Activated naive CD4-positive, alpha-beta T cell treated with anti-CD3 and anti-CD28 coated beads for 36 hours (primary cell): ENCODE measurements at regions not wholly inside any gene's neighbourhood (a gene's known extent, or its start where the extent isn't known, plus 50 kb on each side); places are given as distances from the start of the nearest gene placed in this dataset.

Experiments used
- CTCF ChIA-PET: fragments of 350-600 bp; sonication (Branson Sonifier 250); formaldehyde crosslinking; loops from one replicate; lab custom pipeline; 2021; ENCODE audit warnings: antibody characterized with exemption; lab: Charles Lee
- DNase-seq: peaks from one replicate; pipeline ENCODE4 v3.0.0-alpha.2; 2020
- H3K27ac Mint-ChIP-seq: one replicate; pipeline ENCODE4 v1.8.0; 2021; ENCODE audit warnings: mild to moderate bottlenecking, mixed read lengths
- H3K27me3 Mint-ChIP-seq: one replicate; pipeline ENCODE4 v1.8.0; 2021; ENCODE audit warnings: low read depth, mixed read lengths
- H3K36me3 Mint-ChIP-seq: one replicate; pipeline ENCODE4 v1.8.0; 2021; ENCODE audit warnings: low read depth, mixed read lengths
- H3K4me1 Mint-ChIP-seq: one replicate; pipeline ENCODE4 v1.8.0; 2021; ENCODE audit warnings: low read depth, mixed read lengths
- H3K4me3 Mint-ChIP-seq: one replicate; pipeline ENCODE4 v1.8.0; 2021; ENCODE audit warnings: mild to moderate bottlenecking, moderate library complexity, mixed read lengths
- H3K9me3 Mint-ChIP-seq: one replicate; pipeline ENCODE4 v1.8.0; 2021; ENCODE audit warnings: mixed read lengths
- intact Hi-C: fragments of 100-400 bp; cut with micrococcal nuclease; formaldehyde crosslinking; loops from one replicate; pipeline ENCODE4 v1.15.1; 2023

GRCh38 chr2:225340923-225341322 lies 58.6 kb upstream of the NYAP2 start:
- CTCF ChIA-PET: no interaction called here
- no peak overlapping the region for H3K27ac Mint-ChIP-seq
- H3K4me1 Mint-ChIP-seq: no peaks in the 10 kb centered on the region
- peaks cover 13% of the 10 kb centered on the region for H3K27me3 Mint-ChIP-seq
- intact Hi-C loops: no loop called here
- DNase-seq: no peak
- no peaks in the 10 kb centered on the region for H3K9me3 Mint-ChIP-seq
- no peaks in the 10 kb centered on the region for H3K36me3 Mint-ChIP-seq
- no peak overlapping the region for H3K4me3 Mint-ChIP-seq

DNA sequence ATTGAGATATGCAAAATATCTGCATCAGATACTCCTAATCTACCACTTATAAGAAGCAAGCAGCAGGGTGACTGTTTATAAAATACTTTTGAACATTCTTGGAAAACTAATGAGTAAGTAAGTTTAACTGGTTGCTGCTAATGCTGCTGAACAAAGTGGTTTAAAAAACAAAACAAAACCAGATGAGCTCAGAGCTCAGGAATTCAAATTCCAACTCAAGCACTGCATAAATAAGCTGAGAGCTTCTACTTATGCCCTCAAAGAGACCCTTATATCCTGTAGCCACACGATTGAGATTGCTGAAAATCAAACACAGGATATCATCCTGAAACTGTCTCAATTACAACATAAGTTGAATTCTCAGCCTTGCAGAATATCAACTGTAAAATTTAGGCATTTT lies 62.3 kb upstream of the NYAP2 start:
- CTCF ChIA-PET: no interaction called here
- peaks cover 13% of the 10 kb centered on the region for H3K27me3 Mint-ChIP-seq
- intact Hi-C loops: no loop called here
- H3K4me1 Mint-ChIP-seq: no peaks in the 10 kb centered on the region
- no peak overlapping the region for H3K27ac Mint-ChIP-seq
- H3K4me3 Mint-ChIP-seq: no peak overlapping the region
- H3K9me3 Mint-ChIP-seq: no peaks in the 10 kb centered on the region
- H3K36me3 Mint-ChIP-seq: no peaks in the 10 kb centered on the region
- DNase-seq: no peak

GRCh38 chr2:225334514-225334913 lies 65.0 kb upstream of the NYAP2 start:
- Mint-ChIP-seq H3K4me1 (no peaks in the 10 kb centered on the region), H3K4me3 (no peak overlapping the region), H3K27me3 (peaks cover 12% of the 10 kb centered on the region), H3K9me3 (no peaks in the 10 kb centered on the region), H3K36me3 (no peaks in the 10 kb centered on the region), H3K27ac (no peak overlapping the region)
- CTCF ChIA-PET: no interaction called here
- no peak for DNase-seq
- intact Hi-C loops: no loop called here

DNA sequence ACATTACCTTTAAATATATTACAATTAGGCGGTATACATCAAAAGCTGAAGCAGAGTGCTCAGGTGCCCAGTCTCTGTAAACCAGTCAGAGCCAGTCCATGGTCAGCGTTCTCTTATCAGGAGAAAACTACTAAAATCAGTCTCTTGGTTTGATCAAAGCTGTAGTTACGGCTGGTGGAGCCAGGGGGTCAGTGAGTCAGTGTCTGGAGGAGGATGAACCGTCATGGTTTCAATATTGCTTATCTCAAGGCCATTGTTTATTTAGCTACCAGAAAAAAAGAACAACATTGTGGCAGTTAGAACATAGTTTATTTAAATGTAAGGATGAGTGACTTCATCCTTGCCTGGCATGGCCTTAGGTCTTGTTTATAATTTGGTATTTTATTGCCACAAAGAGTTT lies 71.3 kb upstream of the NYAP2 start:
- intact Hi-C loops: no loop called here
- CTCF ChIA-PET: no interaction called here
- no peak for DNase-seq
- Mint-ChIP-seq H3K36me3 (no peaks in the 10 kb centered on the region), H3K9me3 (peaks cover under 1% of the 10 kb centered on the region), H3K4me1 (no peaks in the 10 kb centered on the region), H3K27me3 (peaks cover 3% of the 10 kb centered on the region), H3K4me3 (no peak overlapping the region), H3K27ac (no peak overlapping the region)

- Mint-ChIP-seq H3K9me3 (peaks cover 1% of the 10 kb centered on the region), H3K27me3 (peaks cover 3% of the 10 kb centered on the region), H3K36me3 (no peaks in the 10 kb centered on the region), H3K27ac (no peak overlapping the region), H3K4me1 (no peaks in the 10 kb centered on the region), H3K4me3 (no peak overlapping the region)
- intact Hi-C loops: no loop called here
- CTCF ChIA-PET: interaction anchor here (1.3 kb wide), 1 partner anchor 12 kb away, joined by 3 read pairs; no protein-coding TSS in a partner anchor
- DNase-seq: no peak
Observed at GRCh38 chr2:225326969-225327368, 72.5 kb upstream of the NYAP2 start.

- Mint-ChIP-seq H3K4me3 (no peak overlapping the region), H3K4me1 (no peaks in the 10 kb centered on the region), H3K27me3 (no peaks in the 10 kb centered on the region), H3K36me3 (no peaks in the 10 kb centered on the region), H3K27ac (no peak overlapping the region), H3K9me3 (peaks cover 5% of the 10 kb centered on the region)
- intact Hi-C loops: no loop called here
- DNase-seq: no peak
- CTCF ChIA-PET: no interaction called here
Observed at GRCh38 chr2:225319872-225320271, 79.6 kb upstream of the NYAP2 start.

DNA sequence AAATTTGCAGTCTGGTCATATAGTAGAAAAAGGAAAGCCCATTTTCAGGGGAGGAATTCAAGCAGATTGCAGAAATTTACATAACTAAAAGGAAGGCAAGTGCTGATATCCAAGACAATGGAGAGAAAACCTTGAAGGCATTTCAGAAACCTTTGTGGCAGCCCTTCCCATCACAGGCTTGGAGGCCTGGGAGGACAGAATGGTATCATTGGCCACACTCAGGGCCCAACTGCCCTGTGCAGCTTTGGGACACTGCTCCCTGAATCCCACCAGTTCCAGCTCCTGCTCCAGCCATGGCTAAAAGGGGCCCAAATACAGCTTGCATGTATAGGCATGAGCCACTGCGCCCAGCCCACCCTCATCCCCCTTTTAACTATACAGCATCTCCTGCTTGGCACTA lies 81.1 kb upstream of the NYAP2 start:
- Mint-ChIP-seq H3K27me3 (no peaks in the 10 kb centered on the region), H3K36me3 (no peaks in the 10 kb centered on the region), H3K9me3 (peaks cover 5% of the 10 kb centered on the region), H3K27ac (no peak overlapping the region), H3K4me1 (no peaks in the 10 kb centered on the region), H3K4me3 (no peak overlapping the region)
- CTCF ChIA-PET: no interaction called here
- DNase-seq: no peak
- intact Hi-C loops: no loop called here

DNA sequence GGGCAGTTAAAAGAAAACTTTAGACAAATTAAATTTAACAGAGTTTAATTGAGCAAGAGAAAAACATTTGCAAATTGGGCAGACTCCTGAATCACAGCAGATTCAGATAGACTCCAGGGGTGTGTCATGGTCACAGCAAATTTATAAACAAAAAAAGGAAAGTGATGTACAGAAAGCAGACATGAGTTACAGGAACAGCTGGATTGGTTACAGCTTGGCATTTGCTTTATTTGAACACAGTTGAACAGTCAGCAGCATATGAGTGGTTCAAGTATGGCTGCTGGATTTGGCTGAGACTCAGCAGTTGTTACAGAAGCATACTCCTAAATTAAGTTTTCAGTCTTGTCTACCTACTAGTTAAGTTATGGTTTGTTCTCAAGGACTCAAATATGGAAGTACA lies 82.3 kb upstream of the NYAP2 start:
- CTCF ChIA-PET: no interaction called here
- Mint-ChIP-seq H3K27ac (no peak overlapping the region), H3K4me1 (no peaks in the 10 kb centered on the region), H3K9me3 (peaks cover 3% of the 10 kb centered on the region), H3K4me3 (no peak overlapping the region), H3K27me3 (no peaks in the 10 kb centered on the region), H3K36me3 (no peaks in the 10 kb centered on the region)
- no peak for DNase-seq
- intact Hi-C loops: no loop called here

- CTCF ChIA-PET: no interaction called here
- no peaks in the 10 kb centered on the region for H3K9me3 Mint-ChIP-seq
- intact Hi-C loops: no loop called here
- H3K4me1 Mint-ChIP-seq: no peaks in the 10 kb centered on the region
- peaks cover 2% of the 10 kb centered on the region for H3K27me3 Mint-ChIP-seq
- no peak overlapping the region for H3K27ac Mint-ChIP-seq
- no peak overlapping the region for H3K4me3 Mint-ChIP-seq
- DNase-seq: no peak
- H3K36me3 Mint-ChIP-seq: no peaks in the 10 kb centered on the region
Observed at GRCh38 chr2:225310745-225311144, 88.8 kb upstream of the NYAP2 start.

DNA sequence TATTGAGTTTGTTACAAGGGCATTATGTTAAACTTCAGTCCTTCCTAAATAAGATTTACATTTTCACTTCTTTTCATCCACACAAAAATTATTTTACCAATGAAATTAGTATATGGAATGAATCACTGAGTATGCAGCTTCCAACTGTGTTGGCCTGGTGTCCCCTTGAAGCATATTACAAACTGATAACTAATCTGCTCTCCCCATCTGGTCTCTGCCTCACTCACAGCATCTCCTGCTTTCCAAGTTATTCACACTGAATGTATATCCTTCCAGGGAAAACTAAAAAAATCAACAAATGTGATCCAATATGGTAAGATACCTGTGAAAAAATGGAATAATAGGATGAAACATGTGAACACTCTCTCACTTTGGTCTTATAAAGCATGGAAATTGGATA lies 90.0 kb upstream of the NYAP2 start:
- no peak overlapping the region for H3K27ac Mint-ChIP-seq
- peaks cover 2% of the 10 kb centered on the region for H3K27me3 Mint-ChIP-seq
- no peaks in the 10 kb centered on the region for H3K9me3 Mint-ChIP-seq
- H3K36me3 Mint-ChIP-seq: no peaks in the 10 kb centered on the region
- DNase-seq: no peak
- no peaks in the 10 kb centered on the region for H3K4me1 Mint-ChIP-seq
- CTCF ChIA-PET: no interaction called here
- H3K4me3 Mint-ChIP-seq: no peak overlapping the region
- intact Hi-C loops: no loop called here

DNA sequence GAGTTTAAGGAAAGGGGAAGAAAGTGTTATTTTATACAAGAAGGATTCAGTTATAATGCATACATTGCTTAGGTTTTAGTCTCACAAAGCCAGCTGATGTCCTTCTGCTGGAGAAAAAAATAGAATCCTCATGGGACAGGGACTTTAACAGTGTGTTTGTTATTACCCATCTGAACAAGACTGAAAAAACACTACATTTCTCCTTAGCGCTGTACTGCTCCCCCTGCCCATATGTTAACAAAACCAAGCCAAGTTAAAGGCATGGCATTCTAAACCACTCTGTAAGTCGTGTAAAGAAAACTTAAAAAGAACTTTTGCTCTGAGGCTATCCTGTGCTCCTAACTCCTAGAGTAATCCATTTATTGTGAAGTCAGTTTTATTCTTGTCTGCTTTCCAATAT lies 102.6 kb upstream of the NYAP2 start:
- no peak overlapping the region for H3K4me3 Mint-ChIP-seq
- H3K36me3 Mint-ChIP-seq: peaks cover 2% of the 10 kb centered on the region
- peaks cover 7% of the 10 kb centered on the region for H3K27me3 Mint-ChIP-seq
- H3K27ac Mint-ChIP-seq: no peak overlapping the region
- no peaks in the 10 kb centered on the region for H3K4me1 Mint-ChIP-seq
- CTCF ChIA-PET: no interaction called here
- H3K9me3 Mint-ChIP-seq: peaks cover 15% of the 10 kb centered on the region
- intact Hi-C loops: no loop called here
- DNase-seq: no peak

DNA sequence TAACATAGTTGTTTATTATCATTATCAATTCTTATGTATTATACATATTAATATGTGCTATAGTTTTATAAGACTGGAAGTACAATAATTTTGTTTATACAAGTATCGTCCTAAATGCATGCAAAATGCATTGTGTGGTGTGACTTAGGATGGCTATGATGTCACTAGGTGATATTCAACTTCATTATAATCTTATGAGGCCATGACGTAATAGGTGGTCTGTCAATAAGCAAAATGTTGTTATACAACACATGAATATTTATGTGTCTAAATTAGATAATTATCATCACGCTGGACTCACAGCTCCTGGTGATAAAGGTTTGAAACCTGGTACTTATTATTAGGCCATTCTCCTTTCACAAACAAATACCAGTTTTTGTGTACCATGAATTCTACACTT lies 104.4 kb upstream of the NYAP2 start:
- Mint-ChIP-seq H3K4me1 (no peaks in the 10 kb centered on the region), H3K4me3 (no peak overlapping the region), H3K9me3 (peaks cover 2% of the 10 kb centered on the region), H3K36me3 (no peaks in the 10 kb centered on the region), H3K27me3 (peaks cover 4% of the 10 kb centered on the region), H3K27ac (no peak overlapping the region)
- intact Hi-C loops: no loop called here
- DNase-seq: no peak
- CTCF ChIA-PET: no interaction called here

- Mint-ChIP-seq H3K27me3 (peaks cover under 1% of the 10 kb centered on the region), H3K4me3 (no peak overlapping the region), H3K36me3 (no peaks in the 10 kb centered on the region), H3K9me3 (no peaks in the 10 kb centered on the region), H3K27ac (no peak overlapping the region), H3K4me1 (no peaks in the 10 kb centered on the region)
- intact Hi-C loops: no loop called here
- no peak for DNase-seq
- CTCF ChIA-PET: interaction anchor here (2.0 kb wide), 1 partner anchor 11 kb away, joined by 10 read pairs; no protein-coding TSS in a partner anchor
Observed at GRCh38 chr2:225293638-225294037, 105.9 kb upstream of the NYAP2 start.
